ENCODE measurements at regions not wholly inside any gene's neighbourhood (a gene's known extent, or its start where the extent isn't known, plus 50 kb on each side); places are given as distances from the start of the nearest gene placed in this dataset.

DNA sequence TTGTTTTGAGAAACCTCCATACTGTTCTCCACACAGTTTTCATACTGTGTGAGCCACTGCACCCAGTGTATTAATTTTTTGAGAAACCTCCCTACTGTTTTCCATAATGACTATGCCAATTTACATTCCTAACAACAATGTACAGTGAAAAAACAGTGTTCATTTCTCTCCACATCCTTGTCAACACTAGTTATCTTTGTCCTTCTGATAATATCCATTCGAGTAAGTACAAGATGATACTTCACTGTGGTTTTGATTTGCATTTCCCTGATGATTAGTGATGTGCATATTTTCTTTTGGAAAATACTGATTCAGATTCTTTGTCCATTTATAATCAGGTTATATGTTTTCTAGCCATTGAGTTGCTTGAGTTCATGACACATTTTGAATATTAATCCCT is 462.0 kb downstream of the CDH11 start:
- TF ChIP-seq, protein P1, sequence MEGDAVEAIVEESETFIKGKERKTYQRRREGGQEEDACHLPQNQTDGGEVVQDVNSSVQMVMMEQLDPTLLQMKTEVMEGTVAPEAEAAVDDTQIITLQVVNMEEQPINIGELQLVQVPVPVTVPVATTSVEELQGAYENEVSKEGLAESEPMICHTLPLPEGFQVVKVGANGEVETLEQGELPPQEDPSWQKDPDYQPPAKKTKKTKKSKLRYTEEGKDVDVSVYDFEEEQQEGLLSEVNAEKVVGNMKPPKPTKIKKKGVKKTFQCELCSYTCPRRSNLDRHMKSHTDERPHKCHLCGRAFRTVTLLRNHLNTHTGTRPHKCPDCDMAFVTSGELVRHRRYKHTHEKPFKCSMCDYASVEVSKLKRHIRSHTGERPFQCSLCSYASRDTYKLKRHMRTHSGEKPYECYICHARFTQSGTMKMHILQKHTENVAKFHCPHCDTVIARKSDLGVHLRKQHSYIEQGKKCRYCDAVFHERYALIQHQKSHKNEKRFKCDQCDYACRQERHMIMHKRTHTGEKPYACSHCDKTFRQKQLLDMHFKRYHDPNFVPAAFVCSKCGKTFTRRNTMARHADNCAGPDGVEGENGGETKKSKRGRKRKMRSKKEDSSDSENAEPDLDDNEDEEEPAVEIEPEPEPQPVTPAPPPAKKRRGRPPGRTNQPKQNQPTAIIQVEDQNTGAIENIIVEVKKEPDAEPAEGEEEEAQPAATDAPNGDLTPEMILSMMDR (IDR thresholded peaks at IDR 0.05): no peak
- no peak for TF ChIP-seq POLR2A (IDR thresholded peaks at IDR 0.05)
